ENCODE measurements at regions not wholly inside any gene's neighbourhood (a gene's known extent, or its start where the extent isn't known, plus 50 kb on each side); places are given as distances from the start of the nearest gene placed in this dataset.
A peak's percentile ranks its signal among the peaks of the same experiment; 100 is the strongest.

DNA sequence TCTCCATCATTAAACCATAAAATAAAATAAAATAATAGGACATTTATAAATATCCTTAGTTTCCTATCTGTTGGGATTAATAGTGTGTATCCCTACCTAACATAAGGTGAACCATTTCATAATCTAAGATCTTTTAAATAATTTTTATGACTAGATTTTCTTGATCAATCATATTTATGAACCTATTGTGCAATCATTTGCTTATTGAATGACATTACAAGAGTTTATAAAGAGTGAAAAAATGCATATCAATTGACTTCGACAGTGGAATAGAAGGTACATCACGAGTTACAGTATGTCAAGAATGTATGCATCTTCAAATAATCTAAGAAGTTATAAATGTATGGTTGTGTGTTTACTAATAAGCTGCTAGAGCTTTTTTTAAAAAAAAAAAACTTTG is 1554.8 kb upstream of the TMEFF2 start:
- no peak for DNase-seq

DNA sequence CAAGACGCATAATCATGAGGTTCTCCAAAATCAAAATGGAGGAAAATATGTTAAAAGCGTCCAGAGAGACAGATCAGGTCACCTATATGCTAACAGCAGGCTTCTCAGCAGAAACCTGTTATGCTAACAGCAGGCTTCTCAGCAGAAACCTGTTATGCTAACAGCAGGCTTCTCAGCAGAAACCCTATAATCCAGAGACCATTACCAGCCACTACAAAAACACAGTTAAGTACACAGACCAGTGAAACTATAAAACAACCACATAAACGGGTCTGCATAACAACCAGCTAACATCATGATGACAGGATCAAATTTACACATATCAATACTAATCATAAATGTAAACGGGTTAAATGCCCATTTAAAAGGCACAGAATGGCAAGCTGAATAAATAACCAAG is 1548.4 kb upstream of the TMEFF2 start:
- DNase-seq: no peak

DNA sequence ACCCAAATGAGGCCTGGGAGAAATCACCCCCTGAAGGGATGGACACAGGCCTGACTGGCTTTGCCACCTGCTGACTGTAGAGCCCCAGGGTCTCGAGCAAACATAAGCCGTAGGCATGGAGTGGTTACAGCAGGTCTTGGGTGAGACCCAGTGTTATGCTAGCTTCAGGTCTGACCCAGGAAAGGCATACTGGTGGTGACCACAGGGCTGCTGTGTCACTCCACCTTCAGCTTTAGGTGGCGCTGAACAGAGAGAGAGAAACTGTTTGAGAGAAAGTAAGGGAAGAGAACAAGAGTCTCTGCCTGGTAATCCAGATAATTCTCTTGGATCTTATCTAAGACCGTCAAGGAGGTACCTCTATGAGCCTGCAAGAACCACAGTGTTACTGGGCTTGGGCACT is 1544.2 kb upstream of the TMEFF2 start:
- DNase-seq: no peak

DNA sequence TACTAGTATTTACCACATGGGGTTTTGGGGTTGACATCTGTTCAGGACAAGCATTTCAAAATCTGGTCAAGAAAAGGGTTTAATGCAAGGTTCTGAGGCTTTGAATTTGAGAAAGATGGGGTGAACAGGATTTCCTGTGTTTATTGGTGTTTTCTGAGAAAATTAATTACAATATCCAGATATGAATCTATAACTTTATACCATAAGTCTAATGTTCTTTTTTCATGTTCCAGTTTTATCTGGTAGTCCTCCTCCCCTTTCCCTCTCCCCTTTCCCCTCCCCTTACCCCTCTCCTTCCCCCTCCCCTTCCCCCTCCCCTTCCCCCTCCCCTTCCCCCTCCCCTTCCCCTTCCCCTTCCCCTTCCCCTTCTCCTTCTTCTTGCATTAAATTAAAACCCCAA is 1518.2 kb upstream of the TMEFF2 start:
- DNase-seq: no peak

DNA sequence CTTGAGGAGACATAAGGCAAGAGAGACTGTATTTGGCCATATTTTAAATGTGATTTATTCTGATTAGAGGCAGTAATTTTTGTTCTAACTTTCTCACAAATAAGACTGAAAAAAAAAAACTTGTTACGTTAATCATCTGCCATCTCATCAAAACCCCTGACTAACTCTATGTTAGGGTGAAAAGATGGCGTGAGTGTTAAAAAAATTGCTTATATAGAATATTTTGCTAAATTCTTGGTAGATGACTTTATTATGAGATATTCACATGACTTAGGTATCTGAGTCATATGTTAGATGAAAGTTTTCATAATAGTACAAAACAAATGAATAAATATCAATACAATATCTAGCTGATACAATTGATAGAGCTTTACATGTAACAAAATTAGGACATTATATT is 1508.7 kb upstream of the TMEFF2 start:
- no peak for DNase-seq

DNA sequence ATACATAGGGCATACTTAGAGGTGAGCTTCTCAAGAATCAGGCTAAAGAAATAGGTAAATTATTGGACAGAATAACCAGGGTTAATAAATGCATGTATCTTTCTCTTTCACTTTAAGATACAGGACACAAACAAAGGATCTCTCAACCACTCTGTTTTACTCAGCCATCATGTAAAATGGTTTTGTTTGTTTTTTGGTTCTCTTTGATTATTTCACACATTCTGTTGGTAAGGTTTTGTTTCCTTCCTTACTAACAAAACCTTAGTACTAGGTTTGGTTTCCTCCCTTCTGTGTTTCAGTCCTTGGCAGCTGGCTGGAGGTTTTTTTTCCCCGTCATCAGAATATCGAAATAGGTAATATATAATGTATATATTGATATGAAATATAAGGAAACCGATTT is 1506.8 kb upstream of the TMEFF2 start:
- no peak for DNase-seq

DNA sequence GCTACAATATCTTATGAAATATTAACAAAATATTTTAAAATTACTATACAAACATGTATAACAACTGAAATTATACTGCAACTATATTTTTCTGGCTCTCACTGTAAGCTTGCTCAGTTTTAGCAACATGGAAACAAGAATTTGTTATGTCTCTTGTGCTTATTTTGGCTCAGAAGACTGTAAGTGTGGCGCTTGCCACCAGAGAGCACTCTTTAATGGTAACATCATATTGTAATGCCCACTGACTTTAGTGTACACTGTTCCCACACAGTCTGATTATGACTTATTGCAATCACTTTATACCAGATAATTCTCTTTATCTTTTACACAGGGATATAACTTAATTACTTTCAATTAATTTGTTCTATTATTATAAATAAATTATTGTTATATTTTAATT is 1500.6 kb upstream of the TMEFF2 start:
- DNase-seq: peak in 1 of 3 donors; percentile 1

DNA sequence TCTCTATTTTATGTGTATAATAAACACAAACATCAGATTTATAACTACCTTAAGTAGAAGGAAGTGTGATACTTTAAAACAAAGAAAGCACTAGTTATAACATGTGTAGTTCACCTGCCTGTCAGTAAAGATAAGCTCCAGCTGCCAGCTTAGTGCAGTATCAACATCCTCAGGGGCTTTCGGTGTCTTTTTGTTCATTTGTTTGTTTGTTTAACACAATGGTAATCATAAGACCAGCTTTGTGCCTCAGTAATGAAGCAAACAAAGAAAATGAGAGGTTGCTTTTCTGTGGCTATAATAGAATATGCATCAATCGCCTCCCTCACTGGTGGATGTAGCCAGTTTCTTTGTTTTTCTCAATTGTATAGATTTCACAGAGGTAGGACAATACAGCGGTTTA is 1499.0 kb upstream of the TMEFF2 start:
- no peak for DNase-seq

DNA sequence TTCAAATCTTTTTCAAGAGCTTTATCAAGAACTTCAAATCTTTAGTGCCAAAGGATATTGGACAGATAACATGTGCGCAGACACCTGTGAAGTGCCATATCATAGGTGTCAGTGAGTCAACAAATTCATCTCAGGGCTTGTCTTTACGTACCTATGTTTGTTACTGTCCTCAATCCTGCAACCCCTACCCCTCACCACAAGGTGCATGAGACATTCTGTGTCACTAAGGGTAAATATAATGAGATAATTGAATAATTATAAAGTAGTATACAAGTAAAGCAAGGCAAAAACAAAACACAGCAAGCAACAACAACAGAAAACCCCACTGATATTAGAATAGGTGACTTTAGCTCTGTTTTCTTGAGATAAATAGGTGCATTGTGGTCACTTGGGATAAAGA is 1495.8 kb upstream of the TMEFF2 start:
- DNase-seq: no peak

DNA sequence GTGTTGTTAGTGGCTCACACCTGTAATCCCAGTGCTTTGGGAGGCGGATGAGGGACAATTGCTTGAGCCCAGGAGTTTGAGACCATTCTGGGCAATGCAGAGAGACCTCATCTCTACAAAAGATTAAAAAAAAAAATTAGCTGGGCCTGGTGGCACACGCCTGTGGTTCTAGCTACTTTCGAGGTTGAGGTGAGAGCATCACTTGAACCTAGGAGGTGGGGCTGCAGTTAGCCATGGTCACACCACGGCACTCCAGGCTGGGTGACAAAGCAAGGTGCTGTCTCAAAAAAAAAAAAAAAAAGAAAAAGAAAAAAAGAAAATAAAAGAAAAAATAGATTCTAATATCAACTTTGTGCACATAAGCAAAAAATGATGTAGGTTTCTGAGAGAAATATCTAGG is 1492.5 kb upstream of the TMEFF2 start:
- no peak for DNase-seq

DNA sequence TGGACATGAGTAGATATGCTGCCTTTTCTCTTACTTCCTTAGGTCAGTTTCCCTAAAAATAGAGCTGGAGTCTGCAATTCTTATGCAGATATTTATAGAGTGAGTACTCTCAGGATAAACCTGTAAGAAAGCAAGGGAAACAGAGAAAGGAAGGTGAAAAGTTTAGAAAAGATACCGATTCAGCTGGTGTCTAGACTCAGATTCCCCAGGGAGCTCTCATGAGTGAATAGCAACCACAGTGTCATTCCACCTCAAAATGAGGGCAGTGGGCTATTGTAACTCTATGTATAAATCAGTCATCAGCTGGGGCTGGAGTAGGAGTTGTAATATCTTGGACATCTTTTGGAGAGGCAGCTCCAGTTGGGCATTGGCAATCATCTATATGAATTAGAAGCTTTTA is 1485.1 kb upstream of the TMEFF2 start:
- DNase-seq: no peak

DNA sequence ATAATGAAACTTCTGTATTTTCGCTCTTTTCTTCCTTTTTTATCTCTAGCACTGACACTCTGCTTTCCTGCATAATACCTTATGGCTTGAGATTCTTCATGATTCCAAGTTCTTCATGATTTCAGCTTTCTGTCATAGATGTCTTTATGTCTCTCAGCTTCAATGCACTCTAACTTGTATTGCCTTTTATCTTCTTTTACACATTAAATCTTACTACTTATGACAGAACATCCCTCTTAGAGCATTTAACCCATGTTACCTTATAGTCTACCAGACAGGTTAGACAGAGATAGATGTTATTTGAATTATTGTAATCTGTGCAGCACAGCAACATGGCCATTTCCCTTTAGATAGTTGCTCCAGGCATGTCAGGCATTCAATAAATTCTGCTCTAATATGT is 1475.7 kb upstream of the TMEFF2 start:
- no peak for DNase-seq

DNA sequence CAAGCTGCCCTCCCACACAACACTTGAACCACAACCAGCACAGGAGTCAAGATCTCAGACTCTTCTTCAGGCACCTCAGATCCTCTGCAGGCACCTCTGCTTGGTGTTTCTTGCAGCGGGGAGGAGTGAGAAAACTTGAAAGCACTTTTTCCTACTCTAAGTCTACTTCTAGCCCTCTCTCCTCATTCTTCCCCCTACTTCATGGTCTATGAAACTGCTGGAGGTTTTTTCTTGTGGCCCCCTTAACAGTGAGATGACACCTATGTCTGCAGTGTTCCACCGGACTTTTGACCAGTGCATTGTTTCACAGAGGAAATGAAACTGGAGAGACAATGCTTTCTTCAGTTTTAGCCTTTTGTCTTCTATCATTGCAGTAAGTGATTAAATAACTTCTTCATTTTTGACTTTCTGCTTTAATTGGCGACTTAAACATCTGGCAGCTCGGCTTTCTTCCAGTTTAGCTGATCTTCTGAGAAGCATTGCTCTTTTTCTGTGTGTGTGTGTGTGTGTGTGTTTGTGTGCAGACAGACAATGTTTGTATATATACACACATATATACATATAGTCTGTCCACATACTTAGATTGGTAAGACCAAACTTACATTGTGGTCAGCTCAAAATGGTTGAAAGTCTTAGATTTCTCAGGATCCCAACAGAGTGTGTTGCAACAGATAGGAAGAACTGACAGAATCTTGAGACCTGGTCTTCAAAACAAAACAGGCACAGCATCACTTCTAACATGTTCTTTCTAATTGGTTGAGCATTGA is 1474.0 kb upstream of the TMEFF2 start:
- no peak for DNase-seq

DNA sequence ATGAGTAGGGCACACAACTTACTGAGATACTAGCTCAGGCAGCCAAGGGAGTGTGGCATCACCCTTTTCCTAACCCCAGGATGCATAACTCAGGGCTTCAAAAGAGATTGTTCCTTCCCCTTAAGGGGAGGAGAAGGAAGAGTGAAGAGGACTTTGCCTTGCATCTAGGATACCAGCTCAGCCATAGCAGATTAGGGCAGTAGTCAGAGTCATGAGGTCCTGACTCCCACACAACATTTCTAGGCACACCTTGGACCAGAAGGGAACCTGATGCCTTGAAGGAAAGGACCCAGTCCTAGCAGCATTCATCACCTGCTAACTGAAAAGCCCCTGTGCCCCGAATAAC is 1433.2 kb upstream of the TMEFF2 start:
- DNase-seq: no peak

DNA sequence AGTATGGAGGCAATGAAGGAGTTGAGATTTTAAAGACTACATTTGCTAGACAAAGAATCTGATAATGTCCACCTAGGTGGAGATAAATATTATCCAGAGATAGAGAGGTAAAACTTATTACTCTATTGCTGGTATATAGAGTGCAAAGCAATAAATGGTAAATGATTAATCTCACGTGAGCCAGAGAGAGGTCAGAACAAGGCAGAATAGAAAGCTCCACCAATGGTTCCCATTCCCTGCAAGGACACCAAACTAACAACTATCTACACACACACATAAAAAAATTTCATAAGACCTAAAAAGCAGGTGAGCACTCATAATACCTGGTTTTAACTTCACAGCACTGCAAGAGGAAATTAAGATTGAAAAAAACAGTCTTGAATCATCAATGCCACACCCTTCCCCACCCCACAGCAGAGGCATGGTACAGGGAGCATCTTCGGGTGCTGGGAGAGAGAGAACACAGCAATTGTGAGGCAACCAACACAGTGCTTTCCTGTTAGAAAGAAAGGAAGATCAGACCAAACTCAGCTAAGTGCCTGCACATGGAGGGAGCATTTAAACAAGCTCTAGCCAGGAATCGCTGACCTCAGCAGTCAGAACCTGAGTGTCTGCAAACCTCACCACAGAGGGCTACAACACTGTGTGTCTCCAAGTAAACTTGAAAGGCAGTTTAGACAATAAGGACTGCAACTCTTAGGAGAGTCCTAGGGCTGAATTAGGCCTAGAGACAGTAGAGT is 1432.6 kb upstream of the TMEFF2 start:
- DNase-seq: no peak

DNA sequence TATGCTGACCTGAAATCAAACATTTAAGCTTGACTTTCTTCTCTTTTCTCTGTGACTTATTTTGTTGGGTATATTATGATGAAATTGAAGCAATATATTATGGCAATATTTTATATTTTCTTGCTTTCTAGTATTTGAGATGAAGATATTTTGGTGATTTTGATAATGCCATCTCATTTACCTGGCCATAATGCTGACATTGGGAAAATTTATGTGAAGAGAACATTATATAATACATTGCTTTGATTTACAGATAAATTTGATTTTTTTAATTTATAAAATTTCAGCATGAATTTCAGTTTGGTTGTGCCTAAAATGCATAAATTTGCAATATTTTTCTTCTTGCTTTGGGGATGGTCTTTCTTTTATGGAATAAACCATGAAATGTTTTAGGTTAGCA is 1413.7 kb upstream of the TMEFF2 start:
- DNase-seq: no peak

DNA sequence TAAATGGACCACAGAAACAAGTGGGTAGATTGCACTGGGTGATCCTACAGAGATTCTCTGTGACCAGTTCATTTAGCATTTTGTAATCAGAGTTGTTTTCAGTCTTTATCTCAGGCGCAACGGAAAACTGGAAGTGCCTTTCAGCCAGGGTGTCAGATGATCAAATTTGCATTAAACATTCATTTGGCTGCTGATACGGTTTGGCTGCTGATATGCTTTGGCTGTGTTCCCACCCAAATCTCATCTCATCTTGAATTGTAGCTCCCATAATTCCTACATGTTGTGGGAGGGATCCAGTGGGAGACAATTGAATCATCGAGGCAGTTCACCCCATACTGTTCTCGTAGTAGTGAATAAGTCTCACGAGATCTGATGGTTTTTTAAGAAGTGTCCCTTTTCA is 1396.1 kb upstream of the TMEFF2 start:
- no peak for DNase-seq

DNA sequence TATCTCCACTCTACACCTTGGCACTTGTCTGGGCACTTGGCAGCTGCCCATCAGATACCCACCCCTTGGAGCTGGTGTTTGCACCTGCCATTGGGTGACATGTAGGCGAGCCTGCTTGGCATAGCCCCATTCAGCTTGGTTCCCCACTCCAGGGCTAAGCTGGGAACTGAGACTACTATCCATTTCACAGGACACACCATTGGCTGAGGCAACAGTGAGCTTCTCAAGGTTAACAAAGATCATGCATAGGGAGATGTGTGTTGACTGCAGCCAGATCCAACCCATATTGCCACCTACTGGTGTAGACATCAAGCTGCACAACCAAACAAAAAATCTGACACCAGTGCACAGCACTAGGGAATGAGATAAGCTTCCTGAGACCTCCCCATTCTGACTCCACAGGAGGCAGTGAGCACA is 1389.8 kb upstream of the TMEFF2 start:
- DNase-seq: no peak

DNA sequence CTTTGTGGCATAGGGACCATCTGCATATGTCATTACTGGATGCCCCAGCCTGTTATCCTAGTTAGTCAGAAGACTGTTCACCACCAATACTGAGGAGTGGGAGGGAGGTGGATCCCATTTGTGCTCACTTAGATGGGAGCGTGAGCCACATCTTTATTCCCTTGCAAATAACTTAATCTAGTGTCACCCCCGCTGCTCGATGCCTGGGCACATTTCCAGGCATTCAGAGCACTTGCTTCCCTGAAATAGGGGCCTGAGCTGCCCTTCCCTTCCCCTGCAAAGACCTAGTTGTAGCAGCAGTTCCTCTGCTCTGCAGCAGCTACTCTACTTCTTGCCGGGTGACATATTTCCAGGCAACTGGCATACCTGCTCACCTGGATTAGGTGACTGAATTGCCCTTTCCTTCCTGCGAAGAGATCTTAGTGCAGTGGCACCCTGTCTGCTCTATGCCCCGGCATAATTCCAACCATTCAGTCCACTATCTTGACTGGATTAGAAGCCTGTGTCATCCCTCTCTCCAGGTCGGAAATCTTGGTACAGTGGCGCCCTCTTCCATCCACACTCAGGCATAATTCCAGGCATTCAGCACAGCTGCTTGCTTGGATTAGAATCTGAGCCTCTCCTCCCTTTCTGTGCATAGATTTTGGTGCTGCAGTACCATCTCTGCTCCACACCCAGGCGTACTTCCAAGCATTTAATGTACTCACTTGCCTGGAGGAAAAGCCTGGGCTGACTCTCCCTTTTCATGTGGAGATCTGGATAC is 1389.1 kb upstream of the TMEFF2 start:
- DNase-seq: no peak

DNA sequence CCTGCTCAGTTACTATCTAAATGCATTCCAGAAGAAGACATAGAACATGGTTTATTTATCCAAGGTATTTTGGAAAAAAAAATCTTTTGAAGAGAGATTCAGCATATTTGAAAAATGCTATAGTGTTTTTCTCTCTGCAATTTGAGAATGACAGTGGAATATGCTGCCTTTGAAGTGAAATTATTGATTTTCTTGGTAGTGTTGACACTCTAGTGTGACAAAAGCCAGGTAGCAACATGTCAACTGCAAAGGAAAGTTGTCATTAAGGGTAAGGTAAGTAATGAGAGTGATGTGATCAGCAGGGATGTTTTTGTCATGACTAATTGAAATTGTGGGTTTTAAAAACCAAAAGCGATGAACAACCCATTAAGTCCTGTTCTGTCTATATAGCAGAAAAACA is 1387.1 kb upstream of the TMEFF2 start:
- DNase-seq: no peak

DNA sequence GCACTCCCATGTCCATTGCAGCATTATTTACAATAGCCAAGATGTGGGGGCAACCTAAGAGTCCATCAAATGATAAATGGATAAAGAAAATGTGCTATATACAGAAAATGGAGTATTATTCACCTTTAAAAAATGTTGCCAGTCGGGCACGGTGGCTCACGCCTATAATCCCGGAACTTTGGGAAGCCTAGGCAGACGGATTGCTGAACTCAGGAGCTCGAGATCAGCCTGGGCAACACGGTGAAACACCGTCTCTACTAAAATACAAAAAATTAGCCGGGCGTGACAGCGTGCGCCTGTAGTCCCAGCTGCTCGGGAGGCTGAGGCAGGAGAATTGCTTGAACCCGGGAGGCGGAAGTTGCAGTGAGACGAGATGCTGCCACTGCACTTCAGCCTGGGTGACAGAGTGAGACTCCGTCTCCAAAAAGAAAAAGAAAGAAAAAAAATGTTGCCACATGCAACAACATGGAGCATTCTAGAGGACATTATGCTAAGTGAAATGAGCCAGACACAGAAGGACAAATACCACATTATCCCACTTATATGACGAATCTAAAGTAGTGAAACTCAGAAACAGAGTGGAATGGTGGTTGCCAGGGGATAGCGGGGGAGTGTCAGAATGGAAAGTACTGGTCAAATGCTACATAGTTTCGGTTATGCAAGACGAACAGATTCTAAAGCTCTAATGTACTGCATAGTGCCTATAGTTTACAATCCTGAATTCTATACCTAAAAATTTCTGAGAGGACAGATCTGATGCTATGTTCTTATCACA is 1385.6 kb upstream of the TMEFF2 start:
- DNase-seq: no peak

DNA sequence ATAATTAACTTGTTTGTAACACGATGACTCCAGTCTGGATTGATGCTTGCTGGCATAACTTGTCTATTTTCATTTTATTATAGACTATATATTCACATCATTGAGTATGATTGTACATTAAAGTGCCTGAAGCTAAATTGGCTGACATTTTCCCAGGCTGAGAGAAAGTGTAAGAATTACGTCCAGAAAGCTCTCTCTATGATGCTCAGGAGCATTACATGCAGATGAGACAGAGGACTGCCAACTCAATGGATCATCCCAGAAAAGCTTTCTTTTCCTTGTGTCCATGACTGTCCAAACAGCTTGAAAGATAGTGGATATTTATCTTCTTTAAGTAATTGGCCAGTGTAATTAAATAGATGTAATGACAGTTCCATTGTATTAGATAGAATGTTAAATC is 1372.2 kb upstream of the TMEFF2 start:
- DNase-seq: no peak
